ENCODE measurements at regions not wholly inside any gene's neighbourhood (a gene's known extent, or its start where the extent isn't known, plus 50 kb on each side); places are given as distances from the start of the nearest gene placed in this dataset.

GRCh38 chrX:139192386-139192961 lies 338.1 kb upstream of the F9 start:
- ATAC-seq (no peak), DNase-seq (no peak)
- no peaks in the 10 kb centered on the region for H3K36me3 ChIP-seq
- intact Hi-C loops (cut with DNase I), result no loop called here
- peaks cover 0 to 43% (median 0%) of the 10 kb centered on the region in 7 donors for H3K27me3 ChIP-seq
- H3K4me1 ChIP-seq, result peaks cover 0 to 3% (median 0%) of the 10 kb centered on the region in 9 donors
- no peak overlapping the region for H3K4me3 ChIP-seq
- 80 to 87% methylated on average over 6 of the region's 6 CpGs for WGBS, 2 donors
- H3K9me3 ChIP-seq, result no peaks in the 10 kb centered on the region
- H3K27ac ChIP-seq, result no peak overlapping the region
- TF ChIP-seq, protein P1, sequence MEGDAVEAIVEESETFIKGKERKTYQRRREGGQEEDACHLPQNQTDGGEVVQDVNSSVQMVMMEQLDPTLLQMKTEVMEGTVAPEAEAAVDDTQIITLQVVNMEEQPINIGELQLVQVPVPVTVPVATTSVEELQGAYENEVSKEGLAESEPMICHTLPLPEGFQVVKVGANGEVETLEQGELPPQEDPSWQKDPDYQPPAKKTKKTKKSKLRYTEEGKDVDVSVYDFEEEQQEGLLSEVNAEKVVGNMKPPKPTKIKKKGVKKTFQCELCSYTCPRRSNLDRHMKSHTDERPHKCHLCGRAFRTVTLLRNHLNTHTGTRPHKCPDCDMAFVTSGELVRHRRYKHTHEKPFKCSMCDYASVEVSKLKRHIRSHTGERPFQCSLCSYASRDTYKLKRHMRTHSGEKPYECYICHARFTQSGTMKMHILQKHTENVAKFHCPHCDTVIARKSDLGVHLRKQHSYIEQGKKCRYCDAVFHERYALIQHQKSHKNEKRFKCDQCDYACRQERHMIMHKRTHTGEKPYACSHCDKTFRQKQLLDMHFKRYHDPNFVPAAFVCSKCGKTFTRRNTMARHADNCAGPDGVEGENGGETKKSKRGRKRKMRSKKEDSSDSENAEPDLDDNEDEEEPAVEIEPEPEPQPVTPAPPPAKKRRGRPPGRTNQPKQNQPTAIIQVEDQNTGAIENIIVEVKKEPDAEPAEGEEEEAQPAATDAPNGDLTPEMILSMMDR (IDR thresholded peaks at IDR 0.05), result no peak

DNA sequence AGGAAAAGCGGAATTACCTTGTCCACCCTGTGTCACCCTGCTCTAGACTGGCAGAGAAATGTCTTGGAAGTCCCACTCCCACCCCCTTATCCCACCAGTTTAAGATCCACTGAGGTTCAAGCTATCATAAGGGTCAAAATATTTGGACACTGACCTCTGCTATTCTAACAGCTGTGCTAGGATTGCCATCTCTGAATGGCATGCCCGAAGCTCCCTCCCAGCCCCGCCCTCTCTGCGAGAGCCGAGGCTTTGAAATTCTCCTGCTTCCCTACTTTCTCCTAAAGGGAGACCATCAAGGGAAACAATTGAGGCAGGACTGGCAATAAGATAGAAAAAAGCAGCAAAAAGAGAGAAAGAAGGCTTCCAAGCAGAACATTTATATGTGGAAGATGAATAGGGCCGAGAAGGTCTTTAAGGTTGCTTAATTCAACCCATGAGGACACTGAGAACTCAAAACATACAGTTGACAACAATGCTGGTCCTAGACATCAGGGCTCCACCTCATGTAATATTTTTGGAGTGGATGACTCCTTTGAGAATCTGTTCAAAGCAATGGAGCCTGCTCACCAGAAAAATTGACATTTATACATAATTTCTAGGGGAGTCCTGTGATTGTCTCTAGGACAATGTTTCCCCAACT lies 338.7 kb upstream of the F9 start:
- Histone ChIP-seq H3K4me3 (no peak overlapping the region), H3K36me3 (no peaks in the 10 kb centered on the region), H3K4me1 (peaks cover 0 to 3% (median 0%) of the 10 kb centered on the region in 9 donors), H3K27me3 (peaks cover 0 to 37% (median 0%) of the 10 kb centered on the region in 7 donors), H3K9me3 (no peaks in the 10 kb centered on the region), H3K27ac (no peak overlapping the region)
- intact Hi-C loops (cut with DNase I), result no loop called here
- TF ChIP-seq, protein P1 (IDR thresholded peaks at IDR 0.05), result no peak
- no peak for DNase-seq
- no peak for ATAC-seq
- 83 to 89% methylated on average over 6 of the region's 6 CpGs for WGBS, 2 donors

DNA sequence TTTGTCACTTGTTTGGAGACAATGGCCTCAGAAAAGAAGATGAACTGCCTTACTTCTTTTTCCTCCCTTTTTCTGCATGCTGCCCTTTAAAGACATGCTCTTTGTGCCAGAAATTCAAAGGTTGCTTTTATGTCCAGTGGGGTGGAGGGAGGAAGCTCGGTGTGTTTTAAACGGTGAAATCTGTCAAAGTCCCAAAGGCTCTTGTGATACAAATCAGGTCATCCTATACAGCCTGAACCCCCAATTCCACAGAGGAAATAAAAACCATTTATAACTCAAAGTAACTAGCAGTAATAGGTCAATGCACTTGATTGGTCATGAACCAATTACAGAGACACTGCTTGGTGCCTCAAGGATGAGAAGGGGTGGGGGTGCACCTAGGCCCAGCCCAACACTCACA lies 339.3 kb upstream of the F9 start:
- DNase-seq (no peak), ATAC-seq (no peak)
- Histone ChIP-seq H3K27ac (no peak overlapping the region), H3K4me3 (no peak overlapping the region), H3K9me3 (no peaks in the 10 kb centered on the region), H3K4me1 (peaks cover 0 to 3% (median 0%) of the 10 kb centered on the region in 9 donors), H3K36me3 (no peaks in the 10 kb centered on the region), H3K27me3 (peaks cover 0 to 36% (median 0%) of the 10 kb centered on the region in 7 donors)
- intact Hi-C loops (cut with DNase I), result no loop called here
- 67 to 68% methylated on average over 2 of the region's 2 CpGs for WGBS, 2 donors
- TF ChIP-seq, protein P1 (IDR thresholded peaks at IDR 0.05), result no peak

DNA sequence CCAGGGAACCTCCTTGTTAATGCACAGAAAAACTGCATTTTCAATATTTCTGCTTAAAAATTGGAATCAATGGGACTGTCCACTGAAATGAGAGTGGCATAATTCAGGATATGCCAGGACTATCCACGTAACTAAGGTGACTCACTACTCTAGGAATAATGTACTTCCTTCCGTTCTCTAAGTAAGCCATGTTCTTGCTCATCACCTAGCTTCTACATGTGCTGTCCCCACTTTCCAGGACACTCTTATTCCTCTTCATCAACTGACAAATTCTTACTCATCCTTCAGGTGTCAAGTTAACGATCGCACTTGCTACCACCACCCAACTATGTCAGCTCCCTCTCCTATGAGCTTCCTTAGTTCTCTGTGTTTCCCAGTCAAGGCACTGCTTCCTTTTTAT lies 342.8 kb upstream of the F9 start:
- H3K4me3 ChIP-seq, result no peak overlapping the region
- H3K36me3 ChIP-seq, result no peaks in the 10 kb centered on the region
- no peak overlapping the region for H3K27ac ChIP-seq
- TF ChIP-seq, protein P1 (IDR thresholded peaks at IDR 0.05), result no peak
- 95 to 98% methylated on average over 4 of the region's 4 CpGs for WGBS, 2 donors
- no peak for ATAC-seq
- H3K4me1 ChIP-seq, result no peaks in the 10 kb centered on the region
- intact Hi-C loops (cut with DNase I), result no loop called here
- no peak for DNase-seq
- no peaks in the 10 kb centered on the region for H3K9me3 ChIP-seq
- peaks cover 0 to 11% (median 0%) of the 10 kb centered on the region in 7 donors for H3K27me3 ChIP-seq

All from heart right ventricle (tissue), 16 donors.